GM12891 (cell line): ENCODE measurements at regions not wholly inside any gene's neighbourhood (a gene's known extent, or its start where the extent isn't known, plus 50 kb on each side); places are given as distances from the start of the nearest gene placed in this dataset.

Experiments
- DNase-seq: peaks from one replicate; pipeline ENCODE4 v3.0.0; 2011; ENCODE audit warnings: low spot score; ENCODE audit not compliant: insufficient read length
- FAIRE-seq: peaks from 2 replicates; lab custom pipeline; 2011; peaks lifted over from hg19 to GRCh38; lab: Jason Lieb, UNC
- PAX5 ChIP-seq: IDR thresholded peaks from 2 replicates; pipeline ENCODE4 v1.6.1; 2011; ENCODE audit warnings: low read length, moderate library complexity, mild to moderate bottlenecking; ENCODE audit not compliant: insufficient read depth, severe bottlenecking
- POLR2A ChIP-seq: IDR thresholded peaks from 2 replicates; pipeline ENCODE4 v1.6.1; 2011; ENCODE audit warnings: low read depth, low read length, control low read depth
- POLR2AphosphoS5 ChIP-seq: IDR thresholded peaks from 2 replicates; pipeline ENCODE4 v1.6.1; 2011; ENCODE audit warnings: low read depth, low read length, control low read depth
- POU2F2 ChIP-seq: IDR thresholded peaks from 2 replicates; pipeline ENCODE4 v1.6.1; 2011; ENCODE audit warnings: low read depth, mild to moderate bottlenecking, control low read depth, low read length, moderate library complexity
- SPI1 ChIP-seq: IDR thresholded peaks from 2 replicates; pipeline ENCODE4 v1.6.1; 2011; ENCODE audit warnings: low read depth, low read length, control low read depth
- TAF1 ChIP-seq: IDR thresholded peaks from 2 replicates; pipeline ENCODE4 v1.6.1; 2011; ENCODE audit warnings: low read depth, low read length, control low read depth

- TF ChIP-seq SPI1, result no peak
- TF ChIP-seq POLR2AphosphoS5, result no peak
- FAIRE-seq (no peak), DNase-seq (no peak)
These were observed 171.8 kb upstream of the MAD2L1 start for GRCh38 chr4:120238277-120238973.

GRCh38 chr4:120236873-120237272 lies 170.2 kb upstream of the MAD2L1 start:
- no peak for TF ChIP-seq PAX5
- no peak for TF ChIP-seq POU2F2
- TF ChIP-seq POLR2AphosphoS5, result no peak
- no peak for TF ChIP-seq SPI1
- no peak for FAIRE-seq
- DNase-seq, result no peak

- no peak for FAIRE-seq
- TF ChIP-seq TAF1, result no peak
- TF ChIP-seq POLR2A, result no peak
- no peak for TF ChIP-seq SPI1
- TF ChIP-seq POLR2AphosphoS5, result no peak
- no peak for TF ChIP-seq PAX5
- TF ChIP-seq POU2F2, result no peak
- no peak for DNase-seq
These were observed 165.4 kb upstream of the MAD2L1 start for GRCh38 chr4:120232050-120232449.

- FAIRE-seq (no peak), DNase-seq (no peak)
- TF ChIP-seq POLR2AphosphoS5, result no peak
- TF ChIP-seq SPI1, result no peak
- TF ChIP-seq TAF1, result no peak
- TF ChIP-seq POU2F2, result no peak
- TF ChIP-seq POLR2A, result no peak
- TF ChIP-seq PAX5, result no peak
These were observed 161.4 kb upstream of the MAD2L1 start for GRCh38 chr4:120228086-120228485.

GRCh38 chr4:120227554-120227953 lies 160.9 kb upstream of the MAD2L1 start:
- TF ChIP-seq TAF1, result no peak
- TF ChIP-seq POU2F2, result no peak
- no peak for TF ChIP-seq POLR2AphosphoS5
- no peak for TF ChIP-seq PAX5
- no peak for TF ChIP-seq POLR2A
- TF ChIP-seq SPI1, result no peak
- FAIRE-seq (no peak), DNase-seq (no peak)

GRCh38 chr4:120225527-120225926 lies 158.9 kb upstream of the MAD2L1 start:
- no peak for DNase-seq
- no peak for FAIRE-seq
- no peak for TF ChIP-seq POU2F2
- TF ChIP-seq PAX5, result no peak
- TF ChIP-seq POLR2AphosphoS5, result no peak
- TF ChIP-seq TAF1, result no peak
- no peak for TF ChIP-seq SPI1
- no peak for TF ChIP-seq POLR2A

- FAIRE-seq (no peak), DNase-seq (no peak)
- no peak for TF ChIP-seq POLR2A
- no peak for TF ChIP-seq POU2F2
- no peak for TF ChIP-seq POLR2AphosphoS5
- no peak for TF ChIP-seq SPI1
- no peak for TF ChIP-seq TAF1
- no peak for TF ChIP-seq PAX5
These were observed 152.3 kb upstream of the MAD2L1 start for GRCh38 chr4:120218981-120219380.

- FAIRE-seq, result no peak
- TF ChIP-seq POU2F2 (no peak), TAF1 (no peak), PAX5 (no peak), POLR2AphosphoS5 (no peak), POLR2A (no peak), SPI1 (no peak)
- no peak for DNase-seq
These were observed 148.7 kb upstream of the MAD2L1 start for GRCh38 chr4:120215350-120215749.

GRCh38 chr4:120211408-120212015 lies 144.9 kb upstream of the MAD2L1 start:
- TF ChIP-seq PAX5 (no peak), POLR2AphosphoS5 (no peak), POU2F2 (no peak), POLR2A (no peak), SPI1 (no peak), TAF1 (no peak)
- no peak for FAIRE-seq
- DNase-seq, result no peak

GRCh38 chr4:120209706-120210105 lies 143.1 kb upstream of the MAD2L1 start:
- DNase-seq (no peak), FAIRE-seq (no peak)
- TF ChIP-seq PAX5 (no peak), TAF1 (no peak), POU2F2 (no peak), POLR2AphosphoS5 (no peak), SPI1 (no peak), POLR2A (no peak)
